Prostate gland (tissue), 2 donors: ENCODE measurements at regions not wholly inside any gene's neighbourhood (a gene's known extent, or its start where the extent isn't known, plus 50 kb on each side); places are given as distances from the start of the nearest gene placed in this dataset.

Source experiments
- CTCF ChIP-seq, 4 experiments: fragments of 200-600 bp in 2 of 4; fragments of 450-650 bp in 2 of 4; sonication (generic) in 2 of 4; IDR thresholded peaks; 1 replicate in 3 of 4; 2 replicates in 1 of 4; pipeline ENCODE4 v1.5.1; 2016 to 2019; ENCODE audit warnings: antibody characterized with exemption in 4 of 4, mild to moderate bottlenecking in 2 of 4, moderate library complexity in 2 of 4
- POLR2A ChIP-seq: fragments of 450-650 bp; IDR thresholded peaks from one replicate; pipeline ENCODE4 v1.6.1; 2016; ENCODE audit warnings: antibody characterized with exemption, mild to moderate bottlenecking

- no peak for TF ChIP-seq CTCF (IDR thresholded peaks at IDR 0.05)
- no peak for TF ChIP-seq POLR2A
These were observed 546.8 kb upstream of the NETO1 start for GRCh38 chr18:73414598-73414997.
